ENCODE measurements at regions not wholly inside any gene's neighbourhood (a gene's known extent, or its start where the extent isn't known, plus 50 kb on each side); places are given as distances from the start of the nearest gene placed in this dataset.

GRCh38 chrX:5674036-5674435 is 554.6 kb downstream of the NLGN4X start (continued):
- TF ChIP-seq JUNB (IDR thresholded peaks at IDR 0.05; ENCODE audit: unreplicated experiment): no peak
- TF ChIP-seq ZNF331 (CRISPR knock-in tag; IDR thresholded peaks at IDR 0.05; ENCODE audit: low read depth): no peak
- TF ChIP-seq REST (IDR thresholded peaks at IDR 0.05; ENCODE audit: unreplicated experiment): no peak
- no peak for TF ChIP-seq POLR2AphosphoS5 (IDR thresholded peaks at IDR 0.05; ENCODE audit: low read depth)

GRCh38 chrX:5672099-5672498 is 556.6 kb downstream of the NLGN4X start:
- no peak overlapping the region for H3K4me3 Mint-ChIP-seq
- H3K27me3 Mint-ChIP-seq (ENCODE audit: insufficient read depth, low read depth, poor library complexity): no peaks in the 10 kb centered on the region
- no peak overlapping the region for H3K27ac ChIP-seq (ENCODE audit: low read depth)
- peaks cover 6% of the 10 kb centered on the region; the same call in 2 of the 3 replicates for H3K36me3 Mint-ChIP-seq (ENCODE audit: low read depth)
- DNase-seq (ENCODE audit: low spot score) (no peak), ATAC-seq (no peak)
- H3K9me3 Mint-ChIP-seq: peaks cover 3% of the 10 kb centered on the region; the same call in 1 of the 3 replicates
- no peaks in the 10 kb centered on the region for H3F3A ChIP-seq (replicated peaks; ENCODE audit: low read depth)
- peaks cover 3% of the 10 kb centered on the region for H3K4me1 Mint-ChIP-seq
- no peaks in the 10 kb centered on the region for H3K79me2 ChIP-seq (replicated peaks; ENCODE audit: insufficient read depth)
- H3K4me2 ChIP-seq: no peak overlapping the region
- no peak overlapping the region for H3K4me3 ChIP-seq
- H3K36me3 ChIP-seq (ENCODE audit: insufficient read depth): no peaks in the 10 kb centered on the region
- H3K4me1 ChIP-seq (ENCODE audit: insufficient read depth): no peaks in the 10 kb centered on the region
- H3K9me2 ChIP-seq (ENCODE audit: insufficient read depth): no peaks in the 10 kb centered on the region
- no peaks in the 10 kb centered on the region for H4K20me1 ChIP-seq (replicated peaks; ENCODE audit: insufficient read depth)
- H2AFZ ChIP-seq: no peak overlapping the region
- H3K27me3 ChIP-seq (ENCODE audit: insufficient read depth): no peaks in the 10 kb centered on the region
- no peak overlapping the region for H3K27ac Mint-ChIP-seq
- no peak for TF ChIP-seq REST (IDR thresholded peaks at IDR 0.05; ENCODE audit: unreplicated experiment)
- no peak for TF ChIP-seq NANOG (IDR thresholded peaks at IDR 0.05; ENCODE audit: borderline replicate concordance)
- no peak for TF ChIP-seq EZH2 (IDR thresholded peaks at IDR 0.05; ENCODE audit: low read depth, unreplicated experiment)
- no peak for TF ChIP-seq JUNB (IDR thresholded peaks at IDR 0.05; ENCODE audit: unreplicated experiment)
- no peak for TF ChIP-seq EZH2phosphoT487 (IDR thresholded peaks at IDR 0.05; ENCODE audit: unreplicated experiment)
- TF ChIP-seq ZNF331 (CRISPR knock-in tag; IDR thresholded peaks at IDR 0.05; ENCODE audit: low read depth): no peak
- no peak for TF ChIP-seq CREB1 (CRISPR knock-in tag; IDR thresholded peaks at IDR 0.05; ENCODE audit: low read depth)
- TF ChIP-seq CTCF (conservative IDR thresholded peaks at IDR 0.05; ENCODE audit: low read depth in 2 of 2): no peak
- TF ChIP-seq ETS1 (IDR thresholded peaks at IDR 0.05): no peak
